Ovary (tissue), 7 donors: ENCODE measurements at regions not wholly inside any gene's neighbourhood (a gene's known extent, or its start where the extent isn't known, plus 50 kb on each side); places are given as distances from the start of the nearest gene placed in this dataset.

ENCODE experiments used
- DNase-seq, 5 donors: peaks; one replicate each; pipeline ENCODE4 v3.0.0-alpha.2; 2019 to 2020
- H3K27ac ChIP-seq, 2 donors: fragments of 200-600 bp; one replicate each; pipeline versions ENCODE4 v1.5.1 to v1.8.0; 2019 to 2022
- H3K27me3 ChIP-seq: fragments of 200-600 bp; one replicate; pipeline ENCODE4 v1.8.0; 2022
- H3K36me3 ChIP-seq: fragments of 200-600 bp; sonication (generic); one replicate; pipeline ENCODE4 v1.5.1; 2019
- H3K4me1 ChIP-seq: one replicate; pipeline ENCODE4 v1.8.1; 2013; ENCODE audit warnings: mild to moderate bottlenecking, moderate library complexity; ENCODE audit not compliant: insufficient read depth
- H3K4me3 ChIP-seq: fragments of 200-600 bp; sonication (generic); one replicate; pipeline ENCODE4 v1.5.1; 2017
- H3K9me3 ChIP-seq, 2 donors: fragments of 200-600 bp in 1 of 2; sonication (generic) in 1 of 2; one replicate each; pipeline versions ENCODE4 v1.5.1 to v1.8.1; 2013 to 2019; ENCODE audit warnings: mild to moderate bottlenecking in 1 of 2, moderate library complexity in 1 of 2
- EP300 ChIP-seq: sonication (generic); formaldehyde crosslinking; IDR thresholded peaks from one replicate; pipeline ENCODE4 v1.6.1; 2017; ENCODE audit warnings: antibody characterized with exemption
- POLR2A ChIP-seq: fragments of 450-650 bp; IDR thresholded peaks from one replicate; pipeline ENCODE4 v1.6.1; 2017; ENCODE audit warnings: antibody characterized with exemption, mild to moderate bottlenecking, moderate library complexity
- WGBS, 3 donors: extraction: QIAGEN DNeasy Blood & Tissue Kit in 1 of 3; methylation state at CpG; one replicate each; pipeline versions ENCODE4 v1.1.5 to v1.1.7; 2013 to 2017; 5-methylcytosine and 5-hydroxymethylcytosine counted together
- intact Hi-C, 4 donors: fragments of 100-400 bp; cut with DNase I; formaldehyde crosslinking; loops; one replicate each; pipeline versions ENCODE4 v1.11.0 to v1.15.1; 2022 to 2023
- TF ChIP-seq, protein P1 (sequence below), 3 donors: fragments of 450-650 bp in 2 of 3; fragments of 200-600 bp in 1 of 3; IDR thresholded peaks; one replicate each; pipeline versions ENCODE4 v1.5.1 to v1.8.0; 2016 to 2022; ENCODE audit warnings: antibody characterized with exemption in 3 of 3, mild to moderate bottlenecking in 1 of 3
- donor health status: DM: no; HTN: no; CAD: no; lungs with moderate emphysema.
- donor health status: DM: no; HTN: no; CAD: no.
- donor health status: Bipolar disorder and iron deficiency.
- donor health status: DM: no; HTN: no; CAD: no.
- donor health status: DM: yes; HTN: yes; CAD: no.

DNA sequence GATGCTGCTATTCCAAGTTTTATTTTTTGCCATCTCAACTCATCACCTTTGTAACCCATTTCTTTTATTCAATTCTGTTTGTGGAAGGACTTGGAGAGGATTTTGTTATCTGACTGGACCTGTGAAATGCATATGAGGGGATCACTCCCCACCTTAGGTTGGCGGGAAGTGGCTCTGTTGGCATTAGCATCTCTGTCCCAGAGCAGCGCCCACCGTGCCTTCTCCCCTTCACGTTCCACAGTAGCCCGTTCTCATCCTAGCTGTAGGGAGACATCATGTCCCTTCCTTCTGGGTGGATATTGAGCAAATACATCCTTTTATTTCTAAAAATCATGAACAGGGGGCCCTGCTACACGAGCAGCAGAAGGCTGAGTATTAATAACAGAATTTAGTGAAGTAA, 330.4 kb downstream of the RFC3 start:
- no peaks in the 10 kb centered on the region for H3K4me1 ChIP-seq
- H3K27ac ChIP-seq, result no peak overlapping the region
- no peak for TF ChIP-seq POLR2A
- no peak for TF ChIP-seq EP300
- TF ChIP-seq, protein P1, sequence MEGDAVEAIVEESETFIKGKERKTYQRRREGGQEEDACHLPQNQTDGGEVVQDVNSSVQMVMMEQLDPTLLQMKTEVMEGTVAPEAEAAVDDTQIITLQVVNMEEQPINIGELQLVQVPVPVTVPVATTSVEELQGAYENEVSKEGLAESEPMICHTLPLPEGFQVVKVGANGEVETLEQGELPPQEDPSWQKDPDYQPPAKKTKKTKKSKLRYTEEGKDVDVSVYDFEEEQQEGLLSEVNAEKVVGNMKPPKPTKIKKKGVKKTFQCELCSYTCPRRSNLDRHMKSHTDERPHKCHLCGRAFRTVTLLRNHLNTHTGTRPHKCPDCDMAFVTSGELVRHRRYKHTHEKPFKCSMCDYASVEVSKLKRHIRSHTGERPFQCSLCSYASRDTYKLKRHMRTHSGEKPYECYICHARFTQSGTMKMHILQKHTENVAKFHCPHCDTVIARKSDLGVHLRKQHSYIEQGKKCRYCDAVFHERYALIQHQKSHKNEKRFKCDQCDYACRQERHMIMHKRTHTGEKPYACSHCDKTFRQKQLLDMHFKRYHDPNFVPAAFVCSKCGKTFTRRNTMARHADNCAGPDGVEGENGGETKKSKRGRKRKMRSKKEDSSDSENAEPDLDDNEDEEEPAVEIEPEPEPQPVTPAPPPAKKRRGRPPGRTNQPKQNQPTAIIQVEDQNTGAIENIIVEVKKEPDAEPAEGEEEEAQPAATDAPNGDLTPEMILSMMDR (IDR thresholded peaks at IDR 0.05), result no peak
- no peaks in the 10 kb centered on the region for H3K27me3 ChIP-seq
- no peak overlapping the region for H3K4me3 ChIP-seq
- H3K36me3 ChIP-seq, result no peaks in the 10 kb centered on the region
- WGBS, 3 donors, result 91 to 95% (median 92%) methylated on average over 6 of the region's 6 CpGs
- H3K9me3 ChIP-seq, result no peaks in the 10 kb centered on the region
- intact Hi-C loops, result no loop called here
- no peak for DNase-seq

DNA sequence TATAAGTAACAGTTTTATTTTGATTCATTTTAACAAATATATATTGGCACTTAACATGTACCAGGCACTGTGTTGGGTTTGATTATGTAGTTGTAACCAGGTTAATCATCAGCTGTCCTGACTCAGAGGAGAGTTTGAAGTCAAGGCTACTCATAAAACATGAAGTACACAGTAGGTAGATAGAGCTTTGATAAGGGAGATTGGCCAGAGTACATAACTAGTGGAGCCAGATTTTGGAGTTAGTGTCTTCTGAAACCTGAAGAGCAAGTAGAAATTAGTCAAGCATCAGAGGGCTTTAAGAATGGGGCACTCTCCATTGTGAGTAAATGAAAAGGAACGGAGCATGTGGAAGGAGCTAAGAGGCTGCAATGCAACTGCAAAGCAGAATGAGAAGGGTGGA, 333.9 kb downstream of the RFC3 start:
- Histone ChIP-seq H3K4me1 (no peaks in the 10 kb centered on the region), H3K27me3 (no peaks in the 10 kb centered on the region), H3K9me3 (no peaks in the 10 kb centered on the region), H3K36me3 (no peaks in the 10 kb centered on the region), H3K4me3 (no peak overlapping the region), H3K27ac (no peak overlapping the region)
- 91 to 98% (median 97%) methylated on average over 1 of the region's 1 CpG for WGBS, 3 donors
- DNase-seq, result no peak
- intact Hi-C loops, result no loop called here
- TF ChIP-seq EP300 (no peak), POLR2A (no peak)
- TF ChIP-seq, protein P1 (IDR thresholded peaks at IDR 0.05), result no peak

DNA sequence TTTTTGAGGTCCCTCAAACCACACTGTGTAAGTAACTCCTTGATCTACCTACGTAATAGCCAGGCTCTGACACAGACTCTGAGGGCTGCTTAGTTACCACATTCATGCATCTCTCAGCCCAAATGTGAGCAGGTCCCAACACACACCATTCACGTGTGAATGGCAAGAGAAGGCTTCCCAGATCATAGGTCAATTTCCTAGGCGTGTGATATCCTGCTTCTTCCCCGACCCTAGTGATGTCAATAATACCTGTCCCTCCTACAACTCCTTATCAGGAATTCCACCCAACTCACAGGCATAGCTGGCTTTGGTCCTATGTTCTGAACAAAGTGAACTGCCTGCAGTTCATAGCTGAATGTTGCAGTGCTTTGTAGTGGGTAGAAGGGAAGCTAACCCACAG, 334.5 kb downstream of the RFC3 start:
- no peak for DNase-seq
- no peaks in the 10 kb centered on the region for H3K27me3 ChIP-seq
- H3K27ac ChIP-seq, result no peak overlapping the region
- no peak overlapping the region for H3K4me3 ChIP-seq
- TF ChIP-seq, protein P1 (IDR thresholded peaks at IDR 0.05), result no peak
- no peak for TF ChIP-seq POLR2A
- TF ChIP-seq EP300, result no peak
- no peaks in the 10 kb centered on the region for H3K36me3 ChIP-seq
- intact Hi-C loops, result no loop called here
- H3K4me1 ChIP-seq, result no peaks in the 10 kb centered on the region
- WGBS, 3 donors, result 76 to 92% (median 86%) methylated on average over 4 of the region's 4 CpGs
- H3K9me3 ChIP-seq, result no peaks in the 10 kb centered on the region

DNA sequence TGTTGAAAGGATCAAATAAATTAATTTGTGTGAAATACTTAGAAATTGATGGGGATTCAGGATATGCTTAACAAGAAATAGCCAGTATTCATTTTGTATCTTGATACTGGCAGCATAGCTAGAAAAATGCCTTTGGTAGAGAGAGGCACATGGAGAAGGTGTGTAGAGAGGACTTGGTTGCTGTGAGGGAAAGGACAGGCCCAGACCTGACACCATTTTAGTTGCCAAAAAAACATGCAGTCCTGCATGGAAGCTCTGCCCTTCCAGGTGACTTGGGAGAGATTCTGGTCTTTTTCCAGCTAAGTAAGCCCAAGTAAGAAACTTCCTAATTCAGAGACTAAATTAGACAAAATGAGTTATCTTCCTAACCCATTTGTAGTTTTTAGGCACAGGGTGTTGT, 335.0 kb downstream of the RFC3 start:
- TF ChIP-seq, protein P1 (IDR thresholded peaks at IDR 0.05), result no peak
- TF ChIP-seq EP300, result no peak
- no peak for TF ChIP-seq POLR2A
- no peak overlapping the region for H3K4me3 ChIP-seq
- H3K36me3 ChIP-seq, result no peaks in the 10 kb centered on the region
- H3K27me3 ChIP-seq, result no peaks in the 10 kb centered on the region
- no peaks in the 10 kb centered on the region for H3K9me3 ChIP-seq
- no peak for DNase-seq
- intact Hi-C loops, result no loop called here
- no peaks in the 10 kb centered on the region for H3K4me1 ChIP-seq
- H3K27ac ChIP-seq, result no peak overlapping the region
